22Rv1 (cell line): ENCODE measurements at regions not wholly inside any gene's neighbourhood (a gene's known extent, or its start where the extent isn't known, plus 50 kb on each side); places are given as distances from the start of the nearest gene placed in this dataset.

Source experiments
- H3K27ac ChIP-seq: fragments of 450-650 bp; 2 replicates; pipeline ENCODE4 v1.5.1; 2017
- CTCF ChIP-seq: fragments of 450-650 bp; IDR thresholded peaks from 2 replicates; pipeline ENCODE4 v1.5.1; 2017; ENCODE audit warnings: mild to moderate bottlenecking
- ZFX ChIP-seq: fragments of 450-650 bp; IDR thresholded peaks from 2 replicates; pipeline ENCODE4 v1.6.1; 2017; ENCODE audit warnings: antibody characterized with exemption, borderline replicate concordance

- no peak overlapping the region for H3K27ac ChIP-seq
- TF ChIP-seq CTCF (no peak), ZFX (no peak)
These were observed 518.7 kb upstream of the NOX3 start for GRCh38 chr6:155974359-155974758.

GRCh38 chr6:155970876-155971708 is 515.5 kb upstream of the NOX3 start:
- TF ChIP-seq CTCF (no peak), ZFX (no peak)
- H3K27ac ChIP-seq, result no peak overlapping the region

- TF ChIP-seq ZFX, result no peak
- no peak for TF ChIP-seq CTCF
- H3K27ac ChIP-seq, result no peak overlapping the region
These were observed 514.8 kb upstream of the NOX3 start for GRCh38 chr6:155970472-155970871.

- TF ChIP-seq CTCF (no peak), ZFX (no peak)
- H3K27ac ChIP-seq, result no peak overlapping the region
These were observed 513.3 kb upstream of the NOX3 start for GRCh38 chr6:155968921-155969320.

GRCh38 chr6:155967322-155967721 is 511.7 kb upstream of the NOX3 start:
- TF ChIP-seq ZFX, result no peak
- TF ChIP-seq CTCF, result no peak

GRCh38 chr6:155964544-155964943 is 508.9 kb upstream of the NOX3 start:
- no peak overlapping the region for H3K27ac ChIP-seq
- TF ChIP-seq CTCF (no peak), ZFX (no peak)

More at GRCh38 chr6:155967322-155967721, 511.7 kb upstream of the NOX3 start:
- no peak overlapping the region for H3K27ac ChIP-seq

GRCh38 chr6:155962276-155962675 is 506.6 kb upstream of the NOX3 start:
- TF ChIP-seq CTCF, result no peak
- no peak for TF ChIP-seq ZFX

More at GRCh38 chr6:155962276-155962675, 506.6 kb upstream of the NOX3 start:
- no peak overlapping the region for H3K27ac ChIP-seq
